ENCODE measurements at regions not wholly inside any gene's neighbourhood (a gene's known extent, or its start where the extent isn't known, plus 50 kb on each side); places are given as distances from the start of the nearest gene placed in this dataset.

GRCh38 chr16:55116165-55116920 lies 185.7 kb downstream of the IRX5 start:
- 84% methylated on average over 10 of the region's 14 CpGs for WGBS (ENCODE audit: insufficient coverage)
- H3K27ac Mint-ChIP-seq, result no peak overlapping the region
- POLR2A ChIA-PET, result no interaction called here
- CTCF ChIA-PET, result no interaction called here
- Histone ChIP-seq H3K9me3 (ENCODE audit: control extremely low read depth in 1 of 3, control insufficient read depth in 2 of 3, insufficient read depth in 1 of 3, low read length in 2 of 3) (peaks cover 0 to 4% (median 0%) of the 10 kb centered on the region in 3 donors), H3K4me3 (ENCODE audit: control extremely low read depth in 1 of 5, extremely low read depth in 1 of 5, insufficient read depth in 1 of 5, low read depth in 2 of 5, low read length in 4 of 5) (no peak overlapping the region), H3K4me1 (ENCODE audit: control insufficient read depth in 2 of 2, insufficient read depth in 2 of 2, low read length in 2 of 2) (no peaks in the 10 kb centered on the region), H3K27ac (ENCODE audit: low read length in 2 of 2) (no peak overlapping the region), H3K79me2 (ENCODE audit: control insufficient read depth, insufficient read depth, low read length) (no peaks in the 10 kb centered on the region), H3K36me3 (replicated peaks in 1 of 2; ENCODE audit: control extremely low read depth in 1 of 2, control insufficient read depth in 1 of 2, extremely low read depth in 1 of 2, insufficient read depth in 2 of 2, low read length in 1 of 2) (no peaks in the 10 kb centered on the region), H3K9ac (ENCODE audit: low read length) (no peak overlapping the region), H2AFZ (ENCODE audit: insufficient read depth, low read depth, low read length, poor library complexity, severe bottlenecking) (no peak overlapping the region), H4K20me1 (ENCODE audit: control insufficient read depth, insufficient read depth, low read length, poor library complexity, severe bottlenecking) (no peaks in the 10 kb centered on the region), H3K27me3 (replicated peaks in 1 of 4; ENCODE audit: control extremely low read depth in 1 of 4, control insufficient read depth in 3 of 4, insufficient read depth in 4 of 4, low read length in 3 of 4) (no peaks in the 10 kb centered on the region), H3K4me2 (replicated peaks; ENCODE audit: low read depth, low read length, poor library complexity, severe bottlenecking) (no peak overlapping the region)
- ATAC-seq (ENCODE audit: low read depth) (no peak), DNase-seq (no peak)
- H3K4me3 Mint-ChIP-seq, result no peak overlapping the region
- H3K27me3 Mint-ChIP-seq, result no peaks in the 10 kb centered on the region
- H3K9me3 Mint-ChIP-seq (ENCODE audit: insufficient read depth), result no peaks in the 10 kb centered on the region
- H3K4me1 Mint-ChIP-seq, result no peaks in the 10 kb centered on the region
- intact Hi-C loops (cut with micrococcal nuclease), result no loop called here
- no peak for TF ChIP-seq EZH2 (IDR thresholded peaks at IDR 0.05; ENCODE audit: borderline replicate concordance, insufficient read depth, low read depth, low read length, poor library complexity, severe bottlenecking)
- TF ChIP-seq, protein P1, sequence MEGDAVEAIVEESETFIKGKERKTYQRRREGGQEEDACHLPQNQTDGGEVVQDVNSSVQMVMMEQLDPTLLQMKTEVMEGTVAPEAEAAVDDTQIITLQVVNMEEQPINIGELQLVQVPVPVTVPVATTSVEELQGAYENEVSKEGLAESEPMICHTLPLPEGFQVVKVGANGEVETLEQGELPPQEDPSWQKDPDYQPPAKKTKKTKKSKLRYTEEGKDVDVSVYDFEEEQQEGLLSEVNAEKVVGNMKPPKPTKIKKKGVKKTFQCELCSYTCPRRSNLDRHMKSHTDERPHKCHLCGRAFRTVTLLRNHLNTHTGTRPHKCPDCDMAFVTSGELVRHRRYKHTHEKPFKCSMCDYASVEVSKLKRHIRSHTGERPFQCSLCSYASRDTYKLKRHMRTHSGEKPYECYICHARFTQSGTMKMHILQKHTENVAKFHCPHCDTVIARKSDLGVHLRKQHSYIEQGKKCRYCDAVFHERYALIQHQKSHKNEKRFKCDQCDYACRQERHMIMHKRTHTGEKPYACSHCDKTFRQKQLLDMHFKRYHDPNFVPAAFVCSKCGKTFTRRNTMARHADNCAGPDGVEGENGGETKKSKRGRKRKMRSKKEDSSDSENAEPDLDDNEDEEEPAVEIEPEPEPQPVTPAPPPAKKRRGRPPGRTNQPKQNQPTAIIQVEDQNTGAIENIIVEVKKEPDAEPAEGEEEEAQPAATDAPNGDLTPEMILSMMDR (IDR thresholded peaks at IDR 0.05), result no peak

GRCh38 chr16:55118701-55119260 lies 188.1 kb downstream of the IRX5 start:
- intact Hi-C loops (cut with micrococcal nuclease), result no loop called here
- H3K9me3 Mint-ChIP-seq (ENCODE audit: insufficient read depth), result no peaks in the 10 kb centered on the region
- H3K9ac ChIP-seq (ENCODE audit: low read length), result no peak overlapping the region
- no peak for TF ChIP-seq EZH2 (IDR thresholded peaks at IDR 0.05; ENCODE audit: borderline replicate concordance, insufficient read depth, low read depth, low read length, poor library complexity, severe bottlenecking)
- TF ChIP-seq, protein P1 (IDR thresholded peaks at IDR 0.05), result no peak
- H3K27ac ChIP-seq (ENCODE audit: low read length in 2 of 2), result no peak overlapping the region
- peaks cover 0 to 10% (median 0%) of the 10 kb centered on the region in 3 donors for H3K9me3 ChIP-seq (ENCODE audit: control extremely low read depth in 1 of 3, control insufficient read depth in 2 of 3, insufficient read depth in 1 of 3, low read length in 2 of 3)
- no peak overlapping the region for H3K4me3 ChIP-seq (ENCODE audit: control extremely low read depth in 1 of 5, extremely low read depth in 1 of 5, insufficient read depth in 1 of 5, low read depth in 2 of 5, low read length in 4 of 5)
- no peak for ATAC-seq (ENCODE audit: low read depth)
- H3K27ac Mint-ChIP-seq, result no peak overlapping the region
- no peak overlapping the region for H3K4me3 Mint-ChIP-seq
- no peaks in the 10 kb centered on the region for H3K27me3 Mint-ChIP-seq
- DNase-seq, result no peak
- H3K4me1 Mint-ChIP-seq, result no peaks in the 10 kb centered on the region
- no peaks in the 10 kb centered on the region for H3K4me1 ChIP-seq (ENCODE audit: control insufficient read depth in 2 of 2, insufficient read depth in 2 of 2, low read length in 2 of 2)
- H3K79me2 ChIP-seq (ENCODE audit: control insufficient read depth, insufficient read depth, low read length), result no peaks in the 10 kb centered on the region
- no peaks in the 10 kb centered on the region for H3K27me3 ChIP-seq (replicated peaks in 1 of 4; ENCODE audit: control extremely low read depth in 1 of 4, control insufficient read depth in 3 of 4, insufficient read depth in 4 of 4, low read length in 3 of 4)
- H3K36me3 ChIP-seq (replicated peaks in 1 of 2; ENCODE audit: control extremely low read depth in 1 of 2, control insufficient read depth in 1 of 2, extremely low read depth in 1 of 2, insufficient read depth in 2 of 2, low read length in 1 of 2), result no peaks in the 10 kb centered on the region
- ChIA-PET CTCF (no interaction called here), POLR2A (no interaction called here)
- no peak overlapping the region for H2AFZ ChIP-seq (ENCODE audit: insufficient read depth, low read depth, low read length, poor library complexity, severe bottlenecking)
- 93% methylated on average over 7 of the region's 10 CpGs for WGBS (ENCODE audit: insufficient coverage)
- H4K20me1 ChIP-seq (ENCODE audit: control insufficient read depth, insufficient read depth, low read length, poor library complexity, severe bottlenecking), result no peaks in the 10 kb centered on the region
- H3K4me2 ChIP-seq (replicated peaks; ENCODE audit: low read depth, low read length, poor library complexity, severe bottlenecking), result no peak overlapping the region
